Parathyroid adenoma (tissue), 2 donors: ENCODE measurements at regions not wholly inside any gene's neighbourhood (a gene's known extent, or its start where the extent isn't known, plus 50 kb on each side); places are given as distances from the start of the nearest gene placed in this dataset.

Experiments
- H2AFZ ChIP-seq: fragments of 300-600 bp; sonication (generic); one replicate; pipeline ENCODE4 v1.7.0; 2017; ENCODE audit warnings: antibody characterized with exemption, mild to moderate bottlenecking
- H3K27ac ChIP-seq: fragments of 300-600 bp; sonication (generic); one replicate; pipeline ENCODE4 v1.7.0; 2017
- H3K27me3 ChIP-seq: fragments of 300-600 bp; sonication (generic); one replicate; pipeline ENCODE4 v1.7.0; 2017; ENCODE audit warnings: low read length; ENCODE audit not compliant: control insufficient read depth, insufficient read depth
- H3K36me3 ChIP-seq: fragments of 300-600 bp; sonication (generic); one replicate; pipeline ENCODE4 v1.7.0; 2017; ENCODE audit warnings: low read length; ENCODE audit not compliant: control insufficient read depth, insufficient read depth
- H3K4me1 ChIP-seq: fragments of 300-600 bp; sonication (generic); one replicate; pipeline ENCODE4 v1.7.0; 2017; ENCODE audit warnings: control low read depth
- H3K4me2 ChIP-seq: fragments of 300-600 bp; sonication (generic); one replicate; pipeline ENCODE4 v1.7.0; 2017; ENCODE audit warnings: low read length
- H3K4me3 ChIP-seq: fragments of 300-600 bp; sonication (generic); one replicate; pipeline ENCODE4 v1.7.0; 2017; ENCODE audit warnings: low read depth, low read length
- H3K79me2 ChIP-seq: fragments of 300-600 bp; sonication (generic); one replicate; pipeline ENCODE4 v1.7.0; 2017; ENCODE audit warnings: control low read depth
- H3K9ac ChIP-seq: fragments of 300-600 bp; sonication (generic); one replicate; pipeline ENCODE4 v1.7.0; 2017; ENCODE audit warnings: mild to moderate bottlenecking
- H3K9me3 ChIP-seq: fragments of 300-600 bp; sonication (generic); one replicate; pipeline ENCODE4 v1.7.0; 2017; ENCODE audit warnings: low read length; ENCODE audit not compliant: control insufficient read depth
- CTCF ChIP-seq: fragments of 300-600 bp; sonication (generic); IDR thresholded peaks from one replicate; pipeline ENCODE4 v1.7.0; 2017; ENCODE audit warnings: antibody characterized with exemption, mild to moderate bottlenecking
- donor health status: primary hyperparathyroidism.

GRCh38 chr18:30486856-30487255 is 555.7 kb downstream of the DSC3 start:
- no peaks in the 10 kb centered on the region for H3K4me1 ChIP-seq
- no peaks in the 10 kb centered on the region for H3K27me3 ChIP-seq
- H2AFZ ChIP-seq: no peak overlapping the region
- H3K4me2 ChIP-seq: no peak overlapping the region
- no peak overlapping the region for H3K27ac ChIP-seq
- H3K4me3 ChIP-seq: no peak overlapping the region
- H3K36me3 ChIP-seq: no peaks in the 10 kb centered on the region
- no peaks in the 10 kb centered on the region for H3K79me2 ChIP-seq
- no peak for TF ChIP-seq CTCF
- H3K9me3 ChIP-seq: no peaks in the 10 kb centered on the region
- H3K9ac ChIP-seq: no peak overlapping the region

DNA sequence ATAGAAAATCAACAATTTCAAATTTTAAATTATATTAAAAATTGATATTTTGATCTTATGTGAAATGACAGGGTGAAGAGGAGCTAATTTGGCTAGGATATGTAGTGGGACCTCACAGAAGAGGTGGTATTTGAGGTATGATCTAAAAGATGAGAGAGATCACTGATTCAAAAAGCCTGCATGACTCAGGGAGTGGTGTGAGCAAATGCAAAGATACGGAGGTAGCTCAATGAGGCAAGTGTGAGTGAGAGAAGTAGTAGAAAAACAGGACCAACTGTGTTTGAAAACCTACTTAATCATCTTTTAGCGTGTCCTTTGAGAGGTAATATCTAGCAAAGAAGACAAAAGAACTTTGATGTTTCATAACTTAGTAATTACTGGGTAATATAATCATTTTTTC is 557.5 kb downstream of the DSC3 start:
- no peaks in the 10 kb centered on the region for H3K4me1 ChIP-seq
- H3K4me3 ChIP-seq: no peak overlapping the region
- H3K4me2 ChIP-seq: no peak overlapping the region
- no peaks in the 10 kb centered on the region for H3K79me2 ChIP-seq
- H3K9me3 ChIP-seq: no peaks in the 10 kb centered on the region
- no peak overlapping the region for H3K27ac ChIP-seq
- H3K36me3 ChIP-seq: no peaks in the 10 kb centered on the region
- no peak for TF ChIP-seq CTCF
- H2AFZ ChIP-seq: no peak overlapping the region
- no peak overlapping the region for H3K9ac ChIP-seq
- H3K27me3 ChIP-seq: no peaks in the 10 kb centered on the region

- Histone ChIP-seq H3K9me3 (no peaks in the 10 kb centered on the region), H3K4me1 (no peaks in the 10 kb centered on the region), H3K79me2 (no peaks in the 10 kb centered on the region), H3K9ac (no peak overlapping the region), H3K4me2 (no peak overlapping the region), H3K27ac (no peak overlapping the region), H3K4me3 (no peak overlapping the region), H3K27me3 (no peaks in the 10 kb centered on the region), H3K36me3 (no peaks in the 10 kb centered on the region), H2AFZ (no peak overlapping the region)
- TF ChIP-seq CTCF: no peak
Measured at GRCh38 chr18:30481871-30482270, 560.7 kb downstream of the DSC3 start.

GRCh38 chr18:30469091-30469490 is 573.5 kb downstream of the DSC3 start:
- Histone ChIP-seq H3K4me1 (no peaks in the 10 kb centered on the region), H3K27me3 (no peaks in the 10 kb centered on the region), H3K4me3 (no peak overlapping the region), H3K9ac (no peak overlapping the region), H3K4me2 (no peak overlapping the region), H3K79me2 (no peaks in the 10 kb centered on the region), H3K27ac (no peak overlapping the region), H3K9me3 (no peaks in the 10 kb centered on the region), H3K36me3 (no peaks in the 10 kb centered on the region), H2AFZ (no peak overlapping the region)
- no peak for TF ChIP-seq CTCF

DNA sequence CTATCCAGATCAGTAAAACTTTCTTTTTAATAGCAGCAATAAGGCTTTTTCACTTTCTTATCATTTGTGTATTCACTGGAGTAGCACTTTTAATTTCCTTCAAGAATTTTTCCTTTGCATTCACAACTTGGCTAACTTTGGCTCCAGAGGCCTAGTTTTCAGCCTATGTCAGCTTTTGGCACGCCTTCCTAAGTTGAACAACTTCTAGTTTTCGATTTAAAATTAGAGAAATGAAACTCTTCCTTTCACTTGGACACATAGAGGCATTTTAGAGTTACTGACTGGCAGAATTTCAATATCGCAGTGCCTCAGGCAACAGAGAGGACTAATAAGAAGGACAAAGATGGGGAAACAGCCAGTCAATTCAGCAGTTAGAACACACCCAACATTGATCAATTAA is 577.4 kb downstream of the DSC3 start:
- Histone ChIP-seq H3K4me2 (no peak overlapping the region), H3K4me3 (no peak overlapping the region), H3K27me3 (no peaks in the 10 kb centered on the region), H3K27ac (no peak overlapping the region), H2AFZ (no peak overlapping the region), H3K36me3 (no peaks in the 10 kb centered on the region), H3K9me3 (no peaks in the 10 kb centered on the region), H3K79me2 (no peaks in the 10 kb centered on the region), H3K4me1 (no peaks in the 10 kb centered on the region), H3K9ac (no peak overlapping the region)
- TF ChIP-seq CTCF: no peak
